ENCODE measurements at regions not wholly inside any gene's neighbourhood (a gene's known extent, or its start where the extent isn't known, plus 50 kb on each side); places are given as distances from the start of the nearest gene placed in this dataset.
A peak's percentile ranks its signal among the peaks of the same experiment; 100 is the strongest.

DNA sequence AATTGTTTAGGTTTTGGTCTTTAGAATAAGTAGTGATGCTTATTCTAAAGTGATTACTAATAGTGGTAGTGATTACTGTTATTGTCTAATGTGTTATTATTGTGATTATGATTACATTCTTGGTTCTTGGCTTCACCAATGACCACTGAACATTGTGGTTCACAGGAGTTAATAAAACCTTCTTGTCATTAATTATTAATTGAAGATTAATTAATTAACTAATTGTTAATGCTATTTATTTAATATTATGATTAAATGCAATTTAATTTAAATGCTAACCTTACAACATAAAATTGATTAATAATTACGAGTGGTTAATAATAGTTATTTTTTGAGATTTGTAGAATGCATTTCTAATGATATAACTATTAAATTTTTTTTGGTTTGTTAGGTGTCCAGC, 747.7 kb upstream of the POM121L12 start:
- ATAC-seq (ENCODE audit: insufficient number of reproducible peaks, low FRiP score, low read depth) (no peak), DNase-seq (ENCODE audit: low spot score) (no peak)
- Histone ChIP-seq H3K27ac (no peak overlapping the region), H3K9me3 (no peaks in the 10 kb centered on the region), H3K27me3 (replicated peaks; ENCODE audit: insufficient read depth) (no peaks in the 10 kb centered on the region), H3K4me3 (no peak overlapping the region), H3K4me1 (ENCODE audit: control insufficient read depth in 1 of 2, low read depth in 2 of 2) (no peaks in the 10 kb centered on the region), H3K36me3 (no peaks in the 10 kb centered on the region)
- TF ChIP-seq, protein P1, sequence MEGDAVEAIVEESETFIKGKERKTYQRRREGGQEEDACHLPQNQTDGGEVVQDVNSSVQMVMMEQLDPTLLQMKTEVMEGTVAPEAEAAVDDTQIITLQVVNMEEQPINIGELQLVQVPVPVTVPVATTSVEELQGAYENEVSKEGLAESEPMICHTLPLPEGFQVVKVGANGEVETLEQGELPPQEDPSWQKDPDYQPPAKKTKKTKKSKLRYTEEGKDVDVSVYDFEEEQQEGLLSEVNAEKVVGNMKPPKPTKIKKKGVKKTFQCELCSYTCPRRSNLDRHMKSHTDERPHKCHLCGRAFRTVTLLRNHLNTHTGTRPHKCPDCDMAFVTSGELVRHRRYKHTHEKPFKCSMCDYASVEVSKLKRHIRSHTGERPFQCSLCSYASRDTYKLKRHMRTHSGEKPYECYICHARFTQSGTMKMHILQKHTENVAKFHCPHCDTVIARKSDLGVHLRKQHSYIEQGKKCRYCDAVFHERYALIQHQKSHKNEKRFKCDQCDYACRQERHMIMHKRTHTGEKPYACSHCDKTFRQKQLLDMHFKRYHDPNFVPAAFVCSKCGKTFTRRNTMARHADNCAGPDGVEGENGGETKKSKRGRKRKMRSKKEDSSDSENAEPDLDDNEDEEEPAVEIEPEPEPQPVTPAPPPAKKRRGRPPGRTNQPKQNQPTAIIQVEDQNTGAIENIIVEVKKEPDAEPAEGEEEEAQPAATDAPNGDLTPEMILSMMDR (IDR thresholded peaks at IDR 0.05) = no peak

DNA sequence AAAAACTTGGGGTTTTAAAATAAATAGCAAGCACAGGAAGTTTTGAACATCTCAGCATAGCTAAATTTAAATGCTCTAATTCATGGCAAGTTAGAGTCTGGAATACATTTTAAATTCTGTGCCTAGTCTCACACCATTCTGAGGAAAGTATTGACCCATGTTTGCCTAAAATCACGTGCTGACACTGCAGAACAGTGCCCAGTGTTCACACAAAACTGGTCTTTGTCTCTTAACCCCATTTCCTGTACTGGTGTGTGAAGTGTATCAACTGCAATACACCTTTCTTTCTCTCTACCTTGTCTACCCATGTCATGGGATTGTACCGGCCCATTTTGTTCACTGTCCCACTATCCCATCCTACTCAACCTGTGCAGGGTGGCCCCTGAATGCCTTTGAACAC, 749.7 kb upstream of the POM121L12 start:
- TF ChIP-seq, protein P1 (IDR thresholded peaks at IDR 0.05) = no peak
- Histone ChIP-seq H3K9me3 (no peaks in the 10 kb centered on the region), H3K4me1 (ENCODE audit: control insufficient read depth in 1 of 2, low read depth in 2 of 2) (no peaks in the 10 kb centered on the region), H3K4me3 (no peak overlapping the region), H3K36me3 (no peaks in the 10 kb centered on the region), H3K27me3 (replicated peaks; ENCODE audit: insufficient read depth) (no peaks in the 10 kb centered on the region), H3K27ac (no peak overlapping the region)
- DNase-seq (ENCODE audit: low spot score) (no peak), ATAC-seq (ENCODE audit: insufficient number of reproducible peaks, low FRiP score, low read depth) (no peak)

DNA sequence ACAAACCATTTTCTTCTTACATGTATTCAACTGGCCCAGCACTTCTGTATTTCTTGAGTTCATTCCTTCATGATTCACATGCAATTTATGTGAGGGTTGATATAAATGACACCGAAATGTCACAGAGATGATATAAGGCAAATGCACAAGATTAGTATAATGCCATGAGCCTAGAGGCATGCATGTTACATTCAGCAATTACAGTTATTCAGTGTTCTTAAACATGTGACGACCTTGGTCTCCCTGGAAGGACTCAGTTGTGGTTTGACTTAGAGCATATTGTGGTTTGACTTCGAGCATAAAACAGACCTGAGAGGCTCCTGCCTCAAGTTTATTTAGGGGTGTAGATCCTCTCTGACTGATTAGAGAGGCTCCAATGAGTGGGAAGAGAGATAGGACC, 752.1 kb upstream of the POM121L12 start:
- ATAC-seq (ENCODE audit: insufficient number of reproducible peaks, low FRiP score, low read depth) = no peak
- no peaks in the 10 kb centered on the region for H3K27me3 ChIP-seq (replicated peaks; ENCODE audit: insufficient read depth)
- no peaks in the 10 kb centered on the region for H3K36me3 ChIP-seq
- no peak overlapping the region for H3K27ac ChIP-seq
- DNase-seq (ENCODE audit: low spot score) = no peak
- no peaks in the 10 kb centered on the region for H3K9me3 ChIP-seq
- no peak overlapping the region for H3K4me3 ChIP-seq
- TF ChIP-seq, protein P1 (IDR thresholded peaks at IDR 0.05) = no peak
- H3K4me1 ChIP-seq (ENCODE audit: control insufficient read depth in 1 of 2, low read depth in 2 of 2) = no peaks in the 10 kb centered on the region

DNA sequence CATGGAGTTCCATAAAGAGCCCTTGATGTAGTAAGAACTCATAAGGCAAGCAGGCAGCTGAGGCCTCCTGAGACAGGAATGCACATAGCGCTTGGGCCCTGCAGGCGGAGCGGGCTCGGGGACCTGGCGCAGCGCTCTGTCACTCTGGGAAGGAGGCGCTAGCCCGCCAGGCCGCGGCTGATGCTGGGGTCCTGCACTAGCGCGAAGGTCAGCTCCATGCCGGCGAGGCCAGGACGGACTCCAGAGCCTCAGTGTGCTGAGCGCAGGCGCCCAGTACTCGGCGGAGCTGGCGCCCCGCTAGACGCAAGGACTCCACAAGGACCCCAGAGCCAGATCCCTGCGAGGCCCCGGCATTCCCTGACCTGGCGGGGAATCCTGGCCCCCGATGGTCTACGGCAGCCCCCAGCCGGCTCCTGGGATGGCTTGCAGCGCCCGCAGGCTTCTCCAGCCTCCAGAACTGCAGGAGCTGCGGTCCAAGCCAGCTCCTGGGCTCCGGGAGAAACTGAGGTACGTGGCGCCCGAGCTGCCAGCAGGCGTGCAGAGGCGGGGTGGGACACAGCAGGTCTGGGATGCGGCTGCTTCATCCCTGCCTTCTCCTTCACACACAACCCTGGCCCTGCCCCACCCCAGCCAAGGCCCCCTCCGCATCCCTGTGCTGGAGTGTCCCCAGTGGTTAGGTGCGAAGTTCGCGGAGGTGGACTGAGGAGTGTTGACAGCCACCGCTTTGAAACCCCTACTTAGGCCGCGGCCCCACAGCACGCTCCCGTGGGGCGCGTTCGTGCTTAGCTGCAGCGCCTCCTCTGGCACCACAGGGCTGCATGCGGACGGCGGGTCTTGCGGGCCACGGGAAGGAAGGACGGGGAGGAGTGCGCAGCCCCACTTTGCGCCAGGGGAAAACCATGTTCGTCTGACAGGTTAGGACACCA, 761.5 kb upstream of the POM121L12 start:
- TF ChIP-seq, protein P1 (IDR thresholded peaks at IDR 0.05) = no peak
- no peaks in the 10 kb centered on the region for H3K36me3 ChIP-seq
- ATAC-seq (ENCODE audit: insufficient number of reproducible peaks, low FRiP score, low read depth) (no peak), DNase-seq (ENCODE audit: low spot score) (no peak)
- H3K4me1 ChIP-seq (ENCODE audit: control insufficient read depth in 1 of 2, low read depth in 2 of 2) = no peaks in the 10 kb centered on the region
- H3K27me3 ChIP-seq (replicated peaks; ENCODE audit: insufficient read depth) = no peaks in the 10 kb centered on the region
- H3K4me3 ChIP-seq = peak overlapping the region; percentile 21
- no peaks in the 10 kb centered on the region for H3K9me3 ChIP-seq
- H3K27ac ChIP-seq = no peak overlapping the region

DNA sequence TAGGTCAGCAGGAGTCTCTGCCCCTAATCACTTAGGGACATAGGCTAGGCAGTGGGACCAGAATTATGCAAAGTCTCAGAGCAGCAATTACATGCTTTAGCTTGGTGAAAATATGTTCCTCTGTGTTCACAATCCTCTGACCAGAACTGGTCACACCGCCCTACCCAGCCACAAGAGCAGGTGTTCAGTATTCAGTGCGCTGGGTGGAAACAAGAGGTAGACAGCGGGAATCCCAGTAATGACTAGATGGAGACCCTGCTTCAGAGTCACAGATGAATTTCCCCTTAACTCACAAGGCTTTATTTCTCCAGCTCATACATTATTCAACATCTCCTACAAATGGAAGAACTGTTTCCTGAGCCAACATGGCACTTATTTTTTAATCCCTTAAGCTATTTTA, 763.7 kb upstream of the POM121L12 start:
- H3K9me3 ChIP-seq = no peaks in the 10 kb centered on the region
- no peaks in the 10 kb centered on the region for H3K4me1 ChIP-seq (ENCODE audit: control insufficient read depth in 1 of 2, low read depth in 2 of 2)
- H3K27me3 ChIP-seq (replicated peaks; ENCODE audit: insufficient read depth) = no peaks in the 10 kb centered on the region
- no peak overlapping the region for H3K27ac ChIP-seq
- H3K4me3 ChIP-seq = no peak overlapping the region
- no peaks in the 10 kb centered on the region for H3K36me3 ChIP-seq
- ATAC-seq (ENCODE audit: insufficient number of reproducible peaks, low FRiP score, low read depth) (no peak), DNase-seq (ENCODE audit: low spot score) (no peak)
- TF ChIP-seq, protein P1 (IDR thresholded peaks at IDR 0.05) = no peak
